ENCODE measurements at regions not wholly inside any gene's neighbourhood (a gene's known extent, or its start where the extent isn't known, plus 50 kb on each side); places are given as distances from the start of the nearest gene placed in this dataset.
"Not testable (repeated sequence)": the region's sequence is repeated elsewhere in the genome, so short reads cannot be mapped to it uniquely, and the experiment has no call there.

GRCh38 chr3:137866933-137867332 lies 102.8 kb downstream of the SOX14 start:
- TF ChIP-seq CTCF (IDR thresholded peaks at IDR 0.05; ENCODE audit: low read depth, low read length, missing control alignments): no peak
- no peak for DNase-seq (ENCODE audit: extremely low read depth, low read depth)
- H3K4me3 ChIP-seq (replicated peaks; ENCODE audit: low read depth, low read length): no peak overlapping the region

- no peak for TF ChIP-seq CTCF (IDR thresholded peaks at IDR 0.05; ENCODE audit: low read depth, low read length, missing control alignments)
- H3K4me3 ChIP-seq (replicated peaks; ENCODE audit: low read depth, low read length): no peak overlapping the region
- DNase-seq (ENCODE audit: extremely low read depth, low read depth): no peak
Measured at GRCh38 chr3:137867611-137868010, 103.5 kb downstream of the SOX14 start.

GRCh38 chr3:137869022-137869421 lies 104.9 kb downstream of the SOX14 start:
- no peak for TF ChIP-seq CTCF (IDR thresholded peaks at IDR 0.05; ENCODE audit: low read depth, low read length, missing control alignments)
- DNase-seq (ENCODE audit: extremely low read depth, low read depth): no peak
- no peak overlapping the region for H3K4me3 ChIP-seq (replicated peaks; ENCODE audit: low read depth, low read length)

GRCh38 chr3:137872589-137872988 lies 108.5 kb downstream of the SOX14 start:
- H3K4me3 ChIP-seq (replicated peaks; ENCODE audit: low read depth, low read length); DNase-seq (ENCODE audit: extremely low read depth, low read depth): not testable (repeated sequence)

GRCh38 chr3:137896842-137897241 lies 113.1 kb upstream of the CLDN18 start:
- DNase-seq (ENCODE audit: extremely low read depth, low read depth); H3K4me3 ChIP-seq (replicated peaks; ENCODE audit: low read depth, low read length): not testable (repeated sequence)

- H3K4me3 ChIP-seq (replicated peaks; ENCODE audit: low read depth, low read length): no peak overlapping the region
- TF ChIP-seq CTCF (IDR thresholded peaks at IDR 0.05; ENCODE audit: low read depth, low read length, missing control alignments): no peak
- no peak for DNase-seq (ENCODE audit: extremely low read depth, low read depth)
Measured at GRCh38 chr3:137906985-137907649, 102.8 kb upstream of the CLDN18 start.

- H3K4me3 ChIP-seq (replicated peaks; ENCODE audit: low read depth, low read length): no peak overlapping the region
- no peak for TF ChIP-seq CTCF (IDR thresholded peaks at IDR 0.05; ENCODE audit: low read depth, low read length, missing control alignments)
- DNase-seq (ENCODE audit: extremely low read depth, low read depth): no peak
Measured at GRCh38 chr3:137924628-137925027, 85.3 kb upstream of the CLDN18 start.

GRCh38 chr3:137925080-137925479 lies 84.9 kb upstream of the CLDN18 start:
- TF ChIP-seq CTCF (IDR thresholded peaks at IDR 0.05; ENCODE audit: low read depth, low read length, missing control alignments): no peak
- H3K4me3 ChIP-seq (replicated peaks; ENCODE audit: low read depth, low read length): no peak overlapping the region
- no peak for DNase-seq (ENCODE audit: extremely low read depth, low read depth)
